Osteocyte (in vitro differentiated cells): ENCODE measurements at regions not wholly inside any gene's neighbourhood (a gene's known extent, or its start where the extent isn't known, plus 50 kb on each side); places are given as distances from the start of the nearest gene placed in this dataset.

Source experiments
- DNase-seq: peaks from one replicate; pipeline ENCODE4 v3.0.0; 2021; ENCODE audit warnings: mixed read lengths; ENCODE audit not compliant: unreplicated experiment; ENCODE audit errors: extremely low spot score
- H3K27ac Mint-ChIP-seq: one replicate; pipeline ENCODE4 v1.8.0; 2021; ENCODE audit warnings: mild to moderate bottlenecking, mixed read lengths; ENCODE audit not compliant: unreplicated experiment
- H3K27me3 Mint-ChIP-seq: one replicate; pipeline ENCODE4 v1.8.0; 2021; ENCODE audit warnings: mixed read lengths; ENCODE audit not compliant: unreplicated experiment
- H3K36me3 Mint-ChIP-seq: one replicate; pipeline ENCODE4 v1.8.0; 2021; ENCODE audit warnings: mixed read lengths; ENCODE audit not compliant: unreplicated experiment
- H3K4me1 Mint-ChIP-seq: one replicate; pipeline ENCODE4 v1.8.0; 2021; ENCODE audit warnings: mixed read lengths; ENCODE audit not compliant: unreplicated experiment
- H3K4me3 Mint-ChIP-seq: one replicate; pipeline ENCODE4 v1.8.0; 2021; ENCODE audit warnings: mild to moderate bottlenecking, moderate library complexity, mixed read lengths; ENCODE audit not compliant: unreplicated experiment
- H3K9me3 Mint-ChIP-seq: one replicate; pipeline ENCODE4 v1.8.0; 2021; ENCODE audit warnings: mixed read lengths; ENCODE audit not compliant: unreplicated experiment
- CTCF ChIP-seq: fragments of 200-600 bp; sonication (generic); IDR thresholded peaks from 2 replicates; pipeline ENCODE4 v1.5.0; 2021; ENCODE audit warnings: antibody characterized with exemption, mild to moderate bottlenecking, moderate library complexity

GRCh38 chr5:62698756-62699155 is 120.1 kb downstream of the LRRC70 start:
- Mint-ChIP-seq H3K9me3 (peaks cover 12% of the 10 kb centered on the region), H3K4me1 (no peaks in the 10 kb centered on the region), H3K36me3 (no peaks in the 10 kb centered on the region), H3K4me3 (no peak overlapping the region), H3K27ac (no peak overlapping the region), H3K27me3 (no peaks in the 10 kb centered on the region)
- no peak for TF ChIP-seq CTCF
- no peak for DNase-seq

- DNase-seq = no peak
- no peak overlapping the region for H3K27ac Mint-ChIP-seq
- no peak overlapping the region for H3K4me3 Mint-ChIP-seq
- no peak for TF ChIP-seq CTCF
- H3K9me3 Mint-ChIP-seq = peaks cover 12% of the 10 kb centered on the region
- no peaks in the 10 kb centered on the region for H3K4me1 Mint-ChIP-seq
- H3K27me3 Mint-ChIP-seq = no peaks in the 10 kb centered on the region
- no peaks in the 10 kb centered on the region for H3K36me3 Mint-ChIP-seq
These were observed 116.7 kb downstream of the LRRC70 start for GRCh38 chr5:62695274-62695673.

DNA sequence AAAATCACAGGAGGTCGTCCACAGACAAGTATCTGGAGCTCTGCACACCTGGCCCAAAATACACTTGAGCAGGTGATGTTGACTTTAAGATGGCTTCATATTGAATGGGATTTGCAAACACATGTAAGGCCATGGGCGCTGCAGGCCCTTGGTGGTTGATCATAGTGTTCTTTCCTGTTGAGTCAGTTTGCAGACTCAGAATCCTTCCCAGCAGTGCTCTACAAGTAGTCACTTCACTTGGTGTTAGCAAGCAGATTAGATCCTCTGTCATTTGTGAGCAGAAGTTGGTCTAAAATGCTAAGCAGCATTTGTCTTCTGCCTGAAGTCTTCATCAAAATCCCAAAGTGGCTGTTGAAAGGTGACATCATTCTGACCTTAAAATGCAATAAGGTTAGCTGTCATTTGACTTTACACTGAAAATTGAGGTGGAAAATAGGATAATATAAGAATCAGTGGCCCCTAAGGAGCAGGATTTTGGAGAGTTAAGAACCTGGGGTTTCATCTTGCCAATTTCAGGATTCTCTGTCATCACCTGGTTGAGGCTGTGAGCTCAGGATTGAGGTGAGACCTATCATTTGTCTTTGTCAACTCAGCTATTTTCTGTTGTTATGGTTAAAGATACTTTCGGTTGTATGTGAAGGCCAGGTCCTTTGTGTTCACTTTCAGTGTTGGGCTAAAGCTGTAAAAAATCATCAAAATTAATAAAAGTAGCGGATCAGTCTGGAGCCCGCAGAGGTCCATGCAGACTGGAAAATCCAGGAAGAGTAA is 114.5 kb downstream of the LRRC70 start:
- Mint-ChIP-seq H3K27ac (no peak overlapping the region), H3K27me3 (no peaks in the 10 kb centered on the region), H3K4me3 (no peak overlapping the region), H3K9me3 (peaks cover 12% of the 10 kb centered on the region), H3K4me1 (peaks cover 3% of the 10 kb centered on the region), H3K36me3 (no peaks in the 10 kb centered on the region)
- TF ChIP-seq CTCF = no peak
- no peak for DNase-seq

- peaks cover 5% of the 10 kb centered on the region for H3K9me3 Mint-ChIP-seq
- DNase-seq = no peak
- H3K4me1 Mint-ChIP-seq = peaks cover 3% of the 10 kb centered on the region
- no peak overlapping the region for H3K27ac Mint-ChIP-seq
- no peak for TF ChIP-seq CTCF
- no peak overlapping the region for H3K4me3 Mint-ChIP-seq
- no peaks in the 10 kb centered on the region for H3K36me3 Mint-ChIP-seq
- H3K27me3 Mint-ChIP-seq = no peaks in the 10 kb centered on the region
These were observed 113.3 kb downstream of the LRRC70 start for GRCh38 chr5:62691946-62692345.

- no peaks in the 10 kb centered on the region for H3K27me3 Mint-ChIP-seq
- H3K4me1 Mint-ChIP-seq = peaks cover 3% of the 10 kb centered on the region
These were observed 111.8 kb downstream of the LRRC70 start for GRCh38 chr5:62690421-62690820.

More at GRCh38 chr5:62690421-62690820, 111.8 kb downstream of the LRRC70 start:
- H3K27ac Mint-ChIP-seq = no peak overlapping the region
- TF ChIP-seq CTCF = no peak
- H3K4me3 Mint-ChIP-seq = no peak overlapping the region
- no peaks in the 10 kb centered on the region for H3K9me3 Mint-ChIP-seq
- no peak for DNase-seq
- no peaks in the 10 kb centered on the region for H3K36me3 Mint-ChIP-seq
